ENCODE measurements at regions not wholly inside any gene's neighbourhood (a gene's known extent, or its start where the extent isn't known, plus 50 kb on each side); places are given as distances from the start of the nearest gene placed in this dataset.

- no peak for DNase-seq (ENCODE audit: low read depth in 1 of 2, low spot score in 2 of 2)
- Histone ChIP-seq H2BK5ac (ENCODE audit: low read depth, low read length) (peak overlapping the region; percentile 66; the same call in 1 of the 2 replicates), H3K27me3 (replicated peaks in 1 of 4; ENCODE audit: control insufficient read depth in 3 of 4, extremely low read depth in 1 of 4, insufficient read depth in 3 of 4, low read length in 3 of 4) (peaks cover 0 to 4% (median 2%) of the 10 kb centered on the region in 4 experiments; a peak in 1 of 7 replicates), H2BK12ac (ENCODE audit: low read depth, low read length) (peak overlapping the region; percentile 94; the same call in 1 of the 2 replicates), H3K9ac (replicated peaks in 1 of 4; ENCODE audit: extremely low read depth in 1 of 4, low read depth in 3 of 4, low read length in 3 of 4) (no peak overlapping the region), H3K4ac (replicated peaks; ENCODE audit: insufficient read length, low read depth, low read length) (no peak overlapping the region), H3K18ac (ENCODE audit: extremely low read depth, low read length) (peak overlapping the region; percentile 80; the same call in 1 of the 2 replicates), H3K4me2 (ENCODE audit: insufficient read depth in 1 of 2, low read depth in 2 of 2, low read length in 2 of 2) (peak overlapping the region; percentile 37 to 56), H3K4me1 (replicated peaks in 1 of 4; ENCODE audit: control insufficient read depth in 3 of 4, insufficient read depth in 4 of 4, low read length in 3 of 4) (peaks cover 14 to 23% (median 16%) of the 10 kb centered on the region in 4 experiments), H3K79me2 (ENCODE audit: control insufficient read depth in 1 of 2, insufficient read depth in 2 of 2, low read length in 2 of 2) (no peaks in the 10 kb centered on the region), H3K4me3 (ENCODE audit: extremely low read depth in 1 of 4, insufficient read depth in 2 of 4, low read depth in 3 of 4, low read length in 4 of 4) (peak overlapping the region in 1 of 4 experiments; percentile 19; a peak in 2 of 8 replicates), H3K56ac (replicated peaks; ENCODE audit: insufficient read length, low read depth, low read length) (no peak overlapping the region), H4K8ac (ENCODE audit: extremely low read depth, insufficient read depth, low read length) (peak overlapping the region; percentile 75; the same call in 1 of the 2 replicates), H4K5ac (ENCODE audit: insufficient read length, low read depth, low read length) (no peak overlapping the region), H2AK5ac (ENCODE audit: low read depth, low read length) (no peak overlapping the region), H4K91ac (replicated peaks; ENCODE audit: insufficient read length, low read length) (peak overlapping the region; percentile 61), H3K14ac (ENCODE audit: insufficient read length) (no peak overlapping the region), H2AFZ (ENCODE audit: low read length) (0 out of 2 replicates have a peak overlapping the region, but pooled peaks have one; percentile 35), H3K23ac (ENCODE audit: insufficient read length) (no peak overlapping the region), H3K23me2 (ENCODE audit: low read depth, low read length) (0 out of 2 replicates have a peak, but pooled peaks cover 3% of the 10 kb centered on the region), H3K79me1 (ENCODE audit: low read depth, low read length) (no peaks in the 10 kb centered on the region; the same call in 1 of the 2 replicates), H2BK15ac (ENCODE audit: low read length) (no peak overlapping the region), H2BK20ac (ENCODE audit: low read length) (peak overlapping the region; percentile 99), H3K36me3 (ENCODE audit: control insufficient read depth in 2 of 4, insufficient read depth in 4 of 4, low read length in 3 of 4) (no peaks in the 10 kb centered on the region), H2BK120ac (replicated peaks; ENCODE audit: low read depth, low read length) (peak overlapping the region; percentile 50), H3K27ac (ENCODE audit: low read depth, low read length) (no peak overlapping the region), H3K9me3 (ENCODE audit: insufficient read depth in 2 of 2, low read depth in 1 of 2, low read length in 1 of 2) (no peaks in the 10 kb centered on the region), H4K20me1 (replicated peaks in 1 of 2; ENCODE audit: control insufficient read depth in 1 of 2, insufficient read depth in 2 of 2, low read length in 2 of 2) (no peaks in the 10 kb centered on the region)
- POLR2A ChIA-PET (ENCODE audit: partially characterized antibody): interaction anchor here (1.4 to 1.6 kb wide), 5 partner anchors 8 to 92 kb away, joined by 4 to 6 read pairs (median 4); partner anchors contain the start of gene MYCN
- CTCF ChIA-PET (ENCODE audit: partially characterized antibody): interaction anchor here (0.6 to 15.6 kb wide), 8 partner anchors 9 to 62 kb away, joined by 3 to 120 read pairs (median 4); no protein-coding TSS in a partner anchor
- no peak for TF ChIP-seq PHF8 (conservative IDR thresholded peaks at IDR 0.05; ENCODE audit: low read depth, low read length)
- peak; percentile 69 for TF ChIP-seq ASH2L (IDR thresholded peaks at IDR 0.05; ENCODE audit: low read length)
- FAIRE-seq: no peak
- 26% methylated on average over 15 of the region's 20 CpGs; no CpG with 5 or more reads in 1 of the 2 experiments for WGBS, 2 experiments (ENCODE audit: extremely low coverage in 1 of 2, insufficient coverage in 1 of 2, insufficient read length in 1 of 2, insufficient replicate concordance in 2 of 2, low coverage in 1 of 2, low lambda C conversion rate in 2 of 2, missing lambda C conversion rate in 1 of 2)
Observed at GRCh38 chr2:16013359-16013911, 73.1 kb downstream of the MYCN start.

Data from H1 (cell line).